MM.1S (cell line): ENCODE measurements at regions not wholly inside any gene's neighbourhood (a gene's known extent, or its start where the extent isn't known, plus 50 kb on each side); places are given as distances from the start of the nearest gene placed in this dataset.

Source experiments
- DNase-seq: peaks from one replicate; pipeline ENCODE4 v3.0.0-alpha.2; 2015
- H2AFZ ChIP-seq: fragments of 300-600 bp; sonication (generic); 2 replicates; pipeline ENCODE4 v1.6.0; 2016; ENCODE audit warnings: antibody characterized with exemption, low read length
- H3F3A ChIP-seq: fragments of 300-600 bp; sonication (generic); 2 replicates; pipeline ENCODE4 v1.6.1; 2016; ENCODE audit warnings: mild to moderate bottlenecking, antibody characterized with exemption, low read length, moderate library complexity, mixed read lengths; ENCODE audit not compliant: insufficient read depth
- H3K27ac ChIP-seq: fragments of 300-600 bp; sonication (generic); 2 replicates; pipeline ENCODE4 v1.5.1; 2016; ENCODE audit warnings: mild to moderate bottlenecking, low read length
- H3K27me3 ChIP-seq: fragments of 300-600 bp; sonication (generic); replicated peaks from 2 replicates; pipeline ENCODE4 v1.6.0; 2016; ENCODE audit warnings: low read length; ENCODE audit not compliant: insufficient read depth
- H3K36me3 ChIP-seq: fragments of 300-600 bp; sonication (generic); replicated peaks from 2 replicates; pipeline ENCODE4 v1.6.1; 2016; ENCODE audit warnings: mild to moderate bottlenecking, low read length, mixed read lengths; ENCODE audit not compliant: insufficient read depth
- H3K4me1 ChIP-seq: fragments of 300-600 bp; sonication (generic); 2 replicates; pipeline ENCODE4 v1.6.1; 2016; ENCODE audit warnings: low read length, mixed read lengths
- H3K4me2 ChIP-seq: fragments of 300-600 bp; sonication (generic); 2 replicates; pipeline ENCODE4 v1.6.0; 2016; ENCODE audit warnings: low read depth, low read length
- H3K4me3 ChIP-seq: fragments of 300-600 bp; sonication (generic); 2 replicates; pipeline ENCODE4 v1.5.1; 2016; ENCODE audit warnings: low read length, mixed read lengths
- H3K79me2 ChIP-seq: fragments of 300-600 bp; sonication (generic); 2 replicates; pipeline ENCODE4 v1.6.1; 2016; ENCODE audit warnings: mixed run types, low read length, mixed read lengths
- H3K9ac ChIP-seq: fragments of 300-600 bp; sonication (generic); 2 replicates; pipeline ENCODE4 v1.6.1; 2016; ENCODE audit warnings: low read length, mixed read lengths
- H3K9me2 ChIP-seq: fragments of 300-600 bp; sonication (generic); replicated peaks from 2 replicates; pipeline ENCODE4 v1.6.1; 2016; ENCODE audit warnings: mild to moderate bottlenecking, low read length, mixed read lengths; ENCODE audit not compliant: insufficient read depth
- H3K9me3 ChIP-seq: fragments of 300-600 bp; sonication (generic); replicated peaks from 2 replicates; pipeline ENCODE4 v1.6.1; 2016; ENCODE audit warnings: mild to moderate bottlenecking, low read length, mixed read lengths; ENCODE audit not compliant: insufficient read depth
- H4K20me1 ChIP-seq: fragments of 300-600 bp; sonication (generic); 2 replicates; pipeline ENCODE4 v1.6.1; 2016; ENCODE audit warnings: mild to moderate bottlenecking, low read length, moderate library complexity, mixed read lengths; ENCODE audit not compliant: insufficient read depth
- EZH2 ChIP-seq: fragments of 300-600 bp; sonication (generic); optimal IDR thresholded peaks from 2 replicates; pipeline ENCODE3; 2017; ENCODE audit warnings: low read depth, mild to moderate bottlenecking, antibody characterized with exemption, low read length, mixed read lengths
- EZH2phosphoT487 ChIP-seq: fragments of 300-600 bp; sonication (generic); IDR thresholded peaks from 2 replicates; pipeline ENCODE4 v1.6.1; 2018; ENCODE audit warnings: antibody characterized with exemption, low read length
- TF ChIP-seq, protein P1 (sequence below): fragments of 300-600 bp; sonication (generic); IDR thresholded peaks from 2 replicates; pipeline ENCODE4 v1.5.1; 2016; ENCODE audit warnings: antibody characterized with exemption, low read length, mixed read lengths

DNA sequence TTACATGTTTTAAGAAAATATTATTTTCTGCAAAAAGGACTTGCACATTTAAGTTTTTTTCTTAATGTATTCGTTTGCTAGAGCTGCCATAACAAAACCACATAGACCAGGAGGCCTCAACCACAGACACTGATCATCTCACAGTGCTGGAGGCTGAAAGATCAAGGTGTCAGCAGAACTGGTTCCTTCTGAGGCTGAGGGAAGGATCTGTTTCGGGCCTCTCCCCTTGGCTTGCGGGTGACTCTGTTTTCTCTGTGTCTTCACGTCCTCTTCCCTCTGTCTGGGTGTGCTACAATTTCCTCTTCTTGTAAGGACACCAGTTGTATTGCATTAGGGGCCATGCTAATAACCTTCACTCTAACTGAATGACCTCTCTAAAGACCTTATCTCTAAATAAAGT lies 364.2 kb downstream of the IRS2 start:
- H3K36me3 ChIP-seq: no peaks in the 10 kb centered on the region
- peak; percentile 56 for DNase-seq
- H3K4me3 ChIP-seq: no peak overlapping the region
- TF ChIP-seq, protein P1, sequence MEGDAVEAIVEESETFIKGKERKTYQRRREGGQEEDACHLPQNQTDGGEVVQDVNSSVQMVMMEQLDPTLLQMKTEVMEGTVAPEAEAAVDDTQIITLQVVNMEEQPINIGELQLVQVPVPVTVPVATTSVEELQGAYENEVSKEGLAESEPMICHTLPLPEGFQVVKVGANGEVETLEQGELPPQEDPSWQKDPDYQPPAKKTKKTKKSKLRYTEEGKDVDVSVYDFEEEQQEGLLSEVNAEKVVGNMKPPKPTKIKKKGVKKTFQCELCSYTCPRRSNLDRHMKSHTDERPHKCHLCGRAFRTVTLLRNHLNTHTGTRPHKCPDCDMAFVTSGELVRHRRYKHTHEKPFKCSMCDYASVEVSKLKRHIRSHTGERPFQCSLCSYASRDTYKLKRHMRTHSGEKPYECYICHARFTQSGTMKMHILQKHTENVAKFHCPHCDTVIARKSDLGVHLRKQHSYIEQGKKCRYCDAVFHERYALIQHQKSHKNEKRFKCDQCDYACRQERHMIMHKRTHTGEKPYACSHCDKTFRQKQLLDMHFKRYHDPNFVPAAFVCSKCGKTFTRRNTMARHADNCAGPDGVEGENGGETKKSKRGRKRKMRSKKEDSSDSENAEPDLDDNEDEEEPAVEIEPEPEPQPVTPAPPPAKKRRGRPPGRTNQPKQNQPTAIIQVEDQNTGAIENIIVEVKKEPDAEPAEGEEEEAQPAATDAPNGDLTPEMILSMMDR: no peak
- TF ChIP-seq EZH2: no peak
- TF ChIP-seq EZH2phosphoT487: no peak
- no peaks in the 10 kb centered on the region for H3K9me2 ChIP-seq
- H3K4me2 ChIP-seq: no peak overlapping the region
- H3K27me3 ChIP-seq: no peaks in the 10 kb centered on the region
- H4K20me1 ChIP-seq: no peaks in the 10 kb centered on the region
- H3K9ac ChIP-seq: no peak overlapping the region
- no peaks in the 10 kb centered on the region for H3F3A ChIP-seq
- no peak overlapping the region for H3K27ac ChIP-seq
- no peaks in the 10 kb centered on the region for H3K79me2 ChIP-seq
- H2AFZ ChIP-seq: no peak overlapping the region
- H3K9me3 ChIP-seq: no peaks in the 10 kb centered on the region
- peaks cover 3% of the 10 kb centered on the region; the same call in 1 of the 2 replicates for H3K4me1 ChIP-seq

DNA sequence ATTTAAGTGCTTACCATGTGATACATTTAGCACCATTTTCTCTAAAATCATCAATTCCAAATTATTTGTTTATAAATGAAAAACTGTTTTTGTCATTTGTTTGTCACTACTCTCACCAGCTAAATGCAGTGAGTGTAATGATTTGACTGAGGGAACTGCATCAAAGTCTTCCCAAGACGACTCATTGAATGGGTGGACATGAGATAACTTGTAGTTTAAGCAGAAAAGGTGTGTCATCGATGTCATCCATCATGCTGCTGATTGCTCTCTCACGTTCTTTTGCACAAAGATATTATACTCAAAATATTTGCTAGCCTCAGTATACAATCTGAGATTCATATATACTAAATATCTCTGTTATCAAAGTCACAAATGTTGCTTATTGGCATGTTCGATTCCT lies 366.5 kb downstream of the IRS2 start:
- Histone ChIP-seq H3K4me3 (no peak overlapping the region), H3K9ac (no peak overlapping the region), H3K4me2 (no peak overlapping the region), H3F3A (no peaks in the 10 kb centered on the region), H4K20me1 (no peaks in the 10 kb centered on the region), H3K79me2 (no peaks in the 10 kb centered on the region), H3K36me3 (no peaks in the 10 kb centered on the region), H3K4me1 (peaks cover 3% of the 10 kb centered on the region; the same call in 1 of the 2 replicates), H3K27ac (no peak overlapping the region), H3K27me3 (no peaks in the 10 kb centered on the region), H3K9me3 (no peaks in the 10 kb centered on the region), H3K9me2 (no peaks in the 10 kb centered on the region), H2AFZ (no peak overlapping the region)
- DNase-seq: no peak
- TF ChIP-seq, protein P1: no peak
- no peak for TF ChIP-seq EZH2phosphoT487
- no peak for TF ChIP-seq EZH2

DNA sequence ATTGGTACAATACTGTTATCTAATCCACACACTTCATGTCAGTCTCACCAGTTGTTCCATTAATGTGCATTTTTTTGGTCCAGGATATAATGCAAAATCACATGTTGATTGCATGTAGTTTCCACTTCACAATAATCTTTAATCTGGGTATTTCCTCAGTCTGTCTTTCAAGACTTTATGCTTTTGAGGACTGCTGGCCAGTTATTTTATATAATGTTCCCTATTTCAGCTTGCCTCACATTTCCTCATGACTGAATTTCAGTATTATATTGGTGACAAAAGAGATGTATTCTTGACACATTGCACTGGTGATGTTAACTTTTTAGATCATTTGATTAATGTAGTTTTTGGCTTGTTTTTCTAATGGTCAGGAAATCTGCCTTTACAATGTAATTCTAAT lies 368.3 kb downstream of the IRS2 start:
- H3K4me1 ChIP-seq: peaks cover 3% of the 10 kb centered on the region; the same call in 1 of the 2 replicates
- H2AFZ ChIP-seq: no peak overlapping the region
- H3K79me2 ChIP-seq: no peaks in the 10 kb centered on the region
- no peak overlapping the region for H3K4me2 ChIP-seq
- H3K9ac ChIP-seq: no peak overlapping the region
- TF ChIP-seq, protein P1: no peak
- no peak for TF ChIP-seq EZH2
- no peak for TF ChIP-seq EZH2phosphoT487
- no peaks in the 10 kb centered on the region for H3K27me3 ChIP-seq
- H3F3A ChIP-seq: no peaks in the 10 kb centered on the region
- no peak overlapping the region for H3K27ac ChIP-seq
- H3K4me3 ChIP-seq: no peak overlapping the region
- DNase-seq: no peak
- H3K36me3 ChIP-seq: no peaks in the 10 kb centered on the region
- H3K9me3 ChIP-seq: no peaks in the 10 kb centered on the region
- H4K20me1 ChIP-seq: no peaks in the 10 kb centered on the region
- H3K9me2 ChIP-seq: no peaks in the 10 kb centered on the region
